A549 (cell line): ENCODE measurements at regions not wholly inside any gene's neighbourhood (a gene's known extent, or its start where the extent isn't known, plus 50 kb on each side); places are given as distances from the start of the nearest gene placed in this dataset.
A peak's percentile ranks its signal among the peaks of the same experiment; 100 is the strongest.
"Not testable (repeated sequence)": the region's sequence is repeated elsewhere in the genome, so short reads cannot be mapped to it uniquely, and the experiment has no call there.

Experiments used
- ATAC-seq, 2 experiments: fragments of 200-7000 bp in 1 of 2; fragments of >200 bp in 1 of 2; cut with Nextera tagmentation in 1 of 2; cut with Tn5 transposase in 1 of 2; 3 replicates each; pipeline versions ENCODE4 v1.8.0 to v1.9.1; 2018 to 2020; ENCODE audit warnings: mild to moderate bottlenecking in 1 of 2, moderate library complexity in 1 of 2
- CTCF ChIA-PET: fragments of 300-600 bp; sonication (Branson Sonifier 250); formaldehyde crosslinking; extraction: SDS; loops from one replicate; lab custom pipeline; 2021; ENCODE audit warnings: antibody characterized with exemption, inconsistent platforms; lab: Yijun Ruan, JAX
- POLR2A ChIA-PET: fragments of 350-600 bp; formaldehyde crosslinking; extraction: SDS; loops from one replicate; lab custom pipeline; 2021; ENCODE audit warnings: antibody characterized with exemption, inconsistent platforms; lab: Yijun Ruan, JAX
- DNase-seq, 2 experiments: peaks; one replicate each; pipeline versions ENCODE4 v3.0.0 to v3.0.0-alpha.2; 2011 to 2016; ENCODE audit warnings: low read depth in 1 of 2, low spot score in 1 of 2
- FAIRE-seq: peaks from 2 replicates; lab custom pipeline; 2011; peaks lifted over from hg19 to GRCh38; lab: Jason Lieb, UNC
- H3K27ac ChIP-seq, 2 experiments: fragments of >200 bp; sonication (Bioruptor Twin); formaldehyde crosslinking; 3 replicates each; pipeline ENCODE4 v1.5.1; 2016 to 2017
- H3K4me1 ChIP-seq: fragments of >200 bp; sonication (Bioruptor Twin); formaldehyde crosslinking; 3 replicates; pipeline ENCODE4 v1.6.1; 2016
- H3K4me2 ChIP-seq: fragments of >200 bp; sonication (Bioruptor Twin); formaldehyde crosslinking; 3 replicates; pipeline ENCODE4 v1.6.1; 2016
- H3K4me3 ChIP-seq: fragments of >200 bp; sonication (Bioruptor Twin); formaldehyde crosslinking; 3 replicates; pipeline ENCODE4 v1.5.1; 2016
- H3K9me3 ChIP-seq: fragments of >200 bp; sonication (Bioruptor Twin); formaldehyde crosslinking; 3 replicates; pipeline ENCODE4 v1.6.1; 2016
- CEBPB ChIP-seq, 2 experiments: fragments of >200 bp in 1 of 2; sonication (Bioruptor Twin) in 1 of 2; formaldehyde crosslinking in 1 of 2; IDR thresholded peaks; 2 replicates each; pipeline ENCODE4 v1.6.1; 2012 to 2016
- CHD2 ChIP-seq: fragments of 150-350 bp; IDR thresholded peaks from 2 replicates; pipeline ENCODE4 v1.6.1; 2014; ENCODE audit warnings: low read length; ENCODE audit not compliant: partially characterized antibody
- FOSL2 ChIP-seq, 2 experiments: fragments of 450-650 bp in 1 of 2; fragments of >200 bp in 1 of 2; sonication (Bioruptor Twin) in 1 of 2; formaldehyde crosslinking; IDR thresholded peaks; 2 replicates each; pipeline versions ENCODE4 v1.5.0 to v1.6.1; 2016 to 2020; ENCODE audit warnings: mild to moderate bottlenecking in 1 of 2, moderate library complexity in 1 of 2
- FOXS1 ChIP-seq: fragments of 250-450 bp; sonication (Bioruptor Pico); IDR thresholded peaks from 2 replicates; pipeline ENCODE4 v1.5.0; 2020; ENCODE audit warnings: mild to moderate bottlenecking, moderate library complexity
- GATA3 ChIP-seq: IDR thresholded peaks from 2 replicates; pipeline ENCODE4 v1.6.1; 2012; ENCODE audit warnings: borderline replicate concordance
- HOXB5 ChIP-seq: fragments of 250-450 bp; sonication (Bioruptor Pico); IDR thresholded peaks from 2 replicates; pipeline ENCODE4 v1.5.0; 2020; ENCODE audit warnings: mild to moderate bottlenecking, moderate library complexity
- JUN ChIP-seq, 2 experiments: fragments of >200 bp; sonication (Bioruptor Twin); formaldehyde crosslinking; IDR thresholded peaks; 2 replicates in 1 of 2; 3 replicates in 1 of 2; pipeline ENCODE4 v1.6.1; 2016 to 2017
- JUNB ChIP-seq: fragments of >200 bp; sonication (Bioruptor Twin); formaldehyde crosslinking; IDR thresholded peaks from 2 replicates; pipeline ENCODE4 v1.6.1; 2016
- KDM5A ChIP-seq: fragments of 200-600 bp; sonication (generic); IDR thresholded peaks from 2 replicates; pipeline ENCODE4 v1.6.1; 2016; ENCODE audit warnings: antibody characterized with exemption, mild to moderate bottlenecking
- MAX ChIP-seq: IDR thresholded peaks from 2 replicates; pipeline ENCODE4 v1.6.1; 2012
- NR3C1 ChIP-seq: fragments of >200 bp; sonication (Bioruptor Twin); formaldehyde crosslinking; IDR thresholded peaks from 3 replicates; pipeline ENCODE4 v1.6.1; 2017
- POLR2A ChIP-seq: IDR thresholded peaks from 2 replicates; pipeline ENCODE4 v1.6.1; 2012; ENCODE audit warnings: mild to moderate bottlenecking, low read length
- REST ChIP-seq: fragments of 200-600 bp; sonication (generic); IDR thresholded peaks from 2 replicates; pipeline ENCODE4 v1.6.1; 2016; ENCODE audit warnings: antibody characterized with exemption, mild to moderate bottlenecking, moderate library complexity
- SMC3 ChIP-seq: fragments of >200 bp; sonication (Bioruptor Twin); formaldehyde crosslinking; IDR thresholded peaks from 3 replicates; pipeline ENCODE4 v1.6.1; 2018; ENCODE audit warnings: inconsistent platforms
- WGBS: methylation state at CpG from one replicate; pipeline ENCODE4 v1.1.6; 2017; ENCODE audit errors: missing lambda C conversion rate; 5-methylcytosine and 5-hydroxymethylcytosine counted together
- TF ChIP-seq, protein P1 (sequence below): fragments of 250-450 bp; sonication (Bioruptor Pico); IDR thresholded peaks from 2 replicates; pipeline ENCODE4 v1.5.0; 2020; ENCODE audit warnings: low read depth, mild to moderate bottlenecking, moderate library complexity
- TF ChIP-seq, protein P2 (sequence below): IDR thresholded peaks from 2 replicates; pipeline ENCODE4 v1.6.1; 2012

GRCh38 chr1:81722631-81723328 lies 78.0 kb upstream of the ADGRL2 start:
- WGBS = 88% methylated on average over 6 of the region's 6 CpGs
- CTCF ChIA-PET = not testable (repeated sequence)

GRCh38 chr1:81720256-81720655 lies 80.5 kb upstream of the ADGRL2 start:
- ATAC-seq, H3K4me2 ChIP-seq, DNase-seq: not testable (repeated sequence)

More at GRCh38 chr1:81722631-81723328, 78.0 kb upstream of the ADGRL2 start:
- ATAC-seq, DNase-seq, POLR2A ChIA-PET, H3K4me1 ChIP-seq, H3K4me3 ChIP-seq, H3K9me3 ChIP-seq, FAIRE-seq, H3K4me2 ChIP-seq, H3K27ac ChIP-seq: not testable (repeated sequence)
- TF ChIP-seq CEBPB (IDR thresholded peaks at IDR 0.05) = 0 out of 4 replicates have a peak, but pooled peaks of 1 of the 2 experiments have one; percentile 20

GRCh38 chr1:81717230-81717629 lies 83.5 kb upstream of the ADGRL2 start:
- H3K4me2 ChIP-seq = peak overlapping the region; percentile 39
- no peaks in the 10 kb centered on the region for H3K9me3 ChIP-seq
- 14% methylated on average over 1 of the region's 1 CpG for WGBS
- POLR2A ChIA-PET = no interaction called here
- ATAC-seq (peak; percentile 47 to 72; a peak in 4 of 6 replicates), FAIRE-seq (no peak), DNase-seq (peak in 1 of 2 experiments; percentile 7)
- H3K27ac ChIP-seq = no peak overlapping the region
- TF ChIP-seq, protein P1, sequence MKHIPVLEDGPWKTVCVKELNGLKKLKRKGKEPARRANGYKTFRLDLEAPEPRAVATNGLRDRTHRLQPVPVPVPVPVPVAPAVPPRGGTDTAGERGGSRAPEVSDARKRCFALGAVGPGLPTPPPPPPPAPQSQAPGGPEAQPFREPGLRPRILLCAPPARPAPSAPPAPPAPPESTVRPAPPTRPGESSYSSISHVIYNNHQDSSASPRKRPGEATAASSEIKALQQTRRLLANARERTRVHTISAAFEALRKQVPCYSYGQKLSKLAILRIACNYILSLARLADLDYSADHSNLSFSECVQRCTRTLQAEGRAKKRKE (CRISPR knock-in tag) = no peak
- TF ChIP-seq JUNB (peak; percentile 67), SMC3 (no peak), CHD2 (no peak), GATA3 (peak; percentile 41; the same call in 1 of the 2 replicates), KDM5A (no peak), NR3C1 (no peak), POLR2A (no peak), MAX (no peak), JUN (IDR thresholded peaks at IDR 0.05) (no peak), REST (no peak), FOSL2 (IDR thresholded peaks at IDR 0.05) (0 out of 2 replicates have a peak, but pooled peaks have one; percentile 39), FOSL2 (CRISPR knock-in tag; IDR thresholded peaks at IDR 0.05) (peak; percentile 42), HOXB5 (CRISPR knock-in tag) (no peak), FOXS1 (CRISPR knock-in tag) (no peak)
- TF ChIP-seq, protein P2, sequence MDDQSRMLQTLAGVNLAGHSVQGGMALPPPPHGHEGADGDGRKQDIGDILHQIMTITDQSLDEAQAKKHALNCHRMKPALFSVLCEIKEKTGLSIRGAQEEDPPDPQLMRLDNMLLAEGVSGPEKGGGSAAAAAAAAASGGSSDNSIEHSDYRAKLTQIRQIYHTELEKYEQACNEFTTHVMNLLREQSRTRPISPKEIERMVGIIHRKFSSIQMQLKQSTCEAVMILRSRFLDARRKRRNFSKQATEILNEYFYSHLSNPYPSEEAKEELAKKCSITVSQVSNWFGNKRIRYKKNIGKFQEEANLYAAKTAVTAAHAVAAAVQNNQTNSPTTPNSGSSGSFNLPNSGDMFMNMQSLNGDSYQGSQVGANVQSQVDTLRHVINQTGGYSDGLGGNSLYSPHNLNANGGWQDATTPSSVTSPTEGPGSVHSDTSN = no peak
- H3K4me3 ChIP-seq = no peak overlapping the region
- CTCF ChIA-PET = no interaction called here
- H3K4me1 ChIP-seq = peaks cover 12% of the 10 kb centered on the region; the same call in 2 of the 3 replicates

More at GRCh38 chr1:81720256-81720655, 80.5 kb upstream of the ADGRL2 start:
- FAIRE-seq, H3K4me3 ChIP-seq, H3K27ac ChIP-seq, H3K9me3 ChIP-seq, CTCF ChIA-PET: not testable (repeated sequence)
- POLR2A ChIA-PET = interaction anchor here (0.7 kb wide), 1 partner anchor 99 kb away, joined by 4 read pairs; no protein-coding TSS in a partner anchor
- 66% methylated on average over 8 of the region's 8 CpGs for WGBS
- peaks cover 12% of the 10 kb centered on the region; the same call in 2 of the 3 replicates for H3K4me1 ChIP-seq
